CD4-positive, CD25-positive, alpha-beta regulatory T cell (primary cell): ENCODE measurements at regions not wholly inside any gene's neighbourhood (a gene's known extent, or its start where the extent isn't known, plus 50 kb on each side); places are given as distances from the start of the nearest gene placed in this dataset.

Source experiments
- ATAC-seq, 2 donors: fragments of 150-1000 bp; cut with Tn5 transposase; one replicate each; pipeline ENCODE4 v1.10.0; 2021; ENCODE audit warnings: low read depth in 2 of 2, moderate number of reproducible peaks in 2 of 2, moderate library complexity in 1 of 2
- DNase-seq, 3 donors: peaks; one replicate each; pipeline versions ENCODE4 v3.0.0 to v3.0.0-alpha.2; 2012 to 2022; ENCODE audit warnings: mixed read lengths in 1 of 3
- H3K27ac ChIP-seq: one replicate; pipeline ENCODE4 v1.7.0; 2013; ENCODE audit warnings: mild to moderate bottlenecking, low read length; ENCODE audit not compliant: insufficient read depth, poor library complexity, severe bottlenecking
- H3K27me3 ChIP-seq: one replicate; pipeline ENCODE4 v1.7.0; 2013; ENCODE audit warnings: low read length; ENCODE audit not compliant: control insufficient read depth, insufficient read depth
- H3K36me3 ChIP-seq: one replicate; pipeline ENCODE4 v1.7.0; 2013; ENCODE audit warnings: mild to moderate bottlenecking, low read length, moderate library complexity; ENCODE audit not compliant: control insufficient read depth, insufficient read depth
- H3K4me1 ChIP-seq: 2 replicates; pipeline ENCODE4 v1.7.0; 2013; ENCODE audit warnings: mild to moderate bottlenecking, low read length; ENCODE audit not compliant: insufficient read depth, control insufficient read depth, poor library complexity, severe bottlenecking
- H3K4me3 ChIP-seq: one replicate; pipeline ENCODE4 v1.7.0; 2013; ENCODE audit warnings: low read depth, mild to moderate bottlenecking, low read length, moderate library complexity
- H3K9me3 ChIP-seq, 2 experiments: 1 replicate in 1 of 2; 2 replicates in 1 of 2; pipeline ENCODE4 v1.7.0; 2013; ENCODE audit warnings: low read length in 2 of 2, mild to moderate bottlenecking in 1 of 2, moderate library complexity in 1 of 2; ENCODE audit not compliant: control insufficient read depth in 2 of 2
- H3K27ac Mint-ChIP-seq, 3 donors: one replicate each; pipeline ENCODE4 v1.8.0; 2020 to 2022; ENCODE audit warnings: mild to moderate bottlenecking in 3 of 3, mixed read lengths in 3 of 3, moderate library complexity in 2 of 3
- H3K27me3 Mint-ChIP-seq: one replicate; pipeline ENCODE4 v1.8.0; 2022; ENCODE audit warnings: mild to moderate bottlenecking, mixed read lengths
- H3K36me3 Mint-ChIP-seq: one replicate; pipeline ENCODE4 v1.8.0; 2020; ENCODE audit warnings: mixed read lengths
- H3K4me1 Mint-ChIP-seq, 4 donors: one replicate each; pipeline ENCODE4 v1.8.0; 2020 to 2022; ENCODE audit warnings: mixed read lengths in 4 of 4, mild to moderate bottlenecking in 1 of 4
- H3K4me3 Mint-ChIP-seq, 4 donors: one replicate each; pipeline ENCODE4 v1.8.0; 2020 to 2022; ENCODE audit warnings: mild to moderate bottlenecking in 4 of 4, mixed read lengths in 4 of 4, moderate library complexity in 3 of 4
- H3K9me3 Mint-ChIP-seq, 7 donors: one replicate each; pipeline ENCODE4 v1.8.0; 2020 to 2022; ENCODE audit warnings: mixed read lengths in 7 of 7, mild to moderate bottlenecking in 3 of 7, moderate library complexity in 2 of 7

DNA sequence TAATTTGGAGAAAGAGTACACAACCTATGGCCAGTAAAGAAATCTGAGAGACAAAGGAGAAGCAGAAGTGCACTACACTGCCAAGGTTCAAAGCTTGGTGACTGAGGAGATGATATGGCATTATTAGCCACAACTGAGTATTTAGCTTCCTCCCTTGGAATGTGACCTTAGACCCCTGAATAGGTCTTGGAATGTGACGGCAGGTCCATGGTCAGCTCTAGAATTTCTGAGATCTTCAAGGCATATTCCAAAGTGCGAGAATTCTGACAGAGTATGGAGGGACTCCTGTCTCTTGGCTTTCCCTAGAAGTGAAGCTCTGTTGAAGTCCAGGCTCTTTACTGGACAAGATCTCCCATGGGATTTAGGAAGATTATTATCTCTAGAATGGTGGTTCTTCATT, 130.0 kb upstream of the FN1 start:
- no peaks in the 10 kb centered on the region for H3K36me3 ChIP-seq
- H3K4me3 ChIP-seq = no peak overlapping the region
- H3K4me1 Mint-ChIP-seq = no peaks in the 10 kb centered on the region
- peaks cover 8% of the 10 kb centered on the region for H3K27me3 Mint-ChIP-seq
- H3K4me1 ChIP-seq = no peaks in the 10 kb centered on the region
- DNase-seq (no peak), ATAC-seq (no peak)
- no peak overlapping the region for H3K4me3 Mint-ChIP-seq
- H3K9me3 ChIP-seq = no peaks in the 10 kb centered on the region
- peaks cover 0 to 3% (median 0%) of the 10 kb centered on the region in 7 donors for H3K9me3 Mint-ChIP-seq
- H3K27ac ChIP-seq = no peak overlapping the region
- H3K36me3 Mint-ChIP-seq = no peaks in the 10 kb centered on the region
- no peak overlapping the region for H3K27ac Mint-ChIP-seq
- no peaks in the 10 kb centered on the region for H3K27me3 ChIP-seq

DNA sequence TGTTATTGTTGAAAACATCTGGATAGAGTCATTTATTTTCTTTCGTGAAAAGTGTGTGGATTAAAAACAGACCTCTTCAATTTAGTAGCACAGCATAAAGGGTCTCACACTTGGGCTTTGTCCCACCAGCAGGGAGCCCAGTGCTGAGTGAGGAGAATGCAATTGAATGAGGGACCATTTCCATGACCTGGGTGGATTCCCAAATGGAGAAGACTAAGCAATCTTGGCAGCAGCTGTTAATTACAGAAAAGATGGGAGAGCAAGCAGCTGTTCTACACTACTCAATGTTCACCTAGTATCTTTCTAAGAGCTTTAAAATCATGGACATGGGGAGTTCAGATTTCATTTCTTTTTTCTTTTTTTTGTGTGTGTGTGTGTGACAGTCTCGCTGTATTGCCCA, 121.8 kb upstream of the FN1 start:
- Mint-ChIP-seq H3K4me1 (no peaks in the 10 kb centered on the region), H3K4me3 (peak overlapping the region in 1 of 4 donors; percentile 2)

DNA sequence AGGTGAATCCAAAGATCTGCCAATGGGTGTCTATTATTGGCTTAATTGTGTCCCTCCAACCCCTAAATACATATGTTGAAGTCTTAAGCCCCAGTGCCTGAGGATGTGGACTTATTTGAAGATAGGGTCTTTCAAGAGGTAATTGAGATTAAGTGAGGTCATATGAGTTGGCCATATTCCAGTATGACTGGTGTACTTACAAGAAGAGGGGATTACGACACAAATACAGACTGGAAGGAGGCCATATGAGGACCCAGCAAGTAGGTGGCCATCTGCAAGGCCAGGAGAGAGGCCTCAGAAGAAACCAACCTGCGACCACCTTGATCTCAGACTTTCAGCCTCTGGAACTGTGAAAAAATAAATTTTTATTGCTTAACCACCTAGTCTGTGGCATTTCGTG, 121.1 kb upstream of the FN1 start:
- H3K36me3 Mint-ChIP-seq = no peaks in the 10 kb centered on the region

More for the DNA sequence above, 121.8 kb upstream of the FN1 start:
- ATAC-seq = no peak
- Mint-ChIP-seq H3K36me3 (no peaks in the 10 kb centered on the region), H3K27me3 (no peaks in the 10 kb centered on the region), H3K9me3 (peaks cover 0 to 3% (median 0%) of the 10 kb centered on the region in 7 donors), H3K27ac (no peak overlapping the region)
- no peak for DNase-seq
- H3K9me3 ChIP-seq = no peaks in the 10 kb centered on the region
- no peak overlapping the region for H3K27ac ChIP-seq
- H3K4me1 ChIP-seq = no peaks in the 10 kb centered on the region
- H3K36me3 ChIP-seq = no peaks in the 10 kb centered on the region
- no peaks in the 10 kb centered on the region for H3K27me3 ChIP-seq
- no peak overlapping the region for H3K4me3 ChIP-seq

DNA sequence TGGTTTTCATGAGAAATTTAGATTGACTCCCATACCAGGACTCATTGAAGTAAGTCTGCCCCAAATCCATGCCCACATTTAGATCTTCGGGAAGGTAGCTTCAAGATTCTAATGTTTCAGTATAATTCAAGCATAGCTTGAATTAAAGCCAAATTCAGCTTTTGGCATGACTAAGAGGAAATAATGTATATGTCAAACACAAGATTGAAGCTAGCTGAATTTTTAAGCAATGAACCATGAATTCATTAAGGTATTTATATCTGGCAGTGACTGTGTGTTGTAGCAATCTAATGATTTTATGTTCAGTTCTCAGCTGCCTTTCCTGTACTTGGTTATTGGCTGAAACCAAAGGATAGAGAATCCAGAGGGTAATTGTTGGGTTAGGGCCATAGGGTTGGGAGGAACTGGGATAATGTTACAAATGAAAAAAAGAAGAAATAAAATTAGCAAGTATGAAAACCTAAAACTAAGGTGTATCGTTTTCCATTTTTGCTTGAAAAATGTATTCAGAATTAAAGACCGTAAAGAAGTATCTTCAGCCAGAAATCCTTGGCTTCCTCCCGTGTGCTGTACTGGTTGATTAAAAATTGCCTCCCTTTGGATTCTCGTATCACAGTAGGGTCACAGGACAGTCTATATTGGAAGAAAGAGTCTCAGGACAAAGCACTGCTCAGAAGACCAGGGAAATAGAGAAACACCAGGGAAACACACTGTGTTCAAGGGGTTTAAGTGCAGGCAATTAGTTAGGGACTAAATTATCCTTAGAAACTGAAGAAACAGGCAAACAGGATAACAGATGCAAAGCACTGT, 119.0 kb upstream of the FN1 start:
- H3K27me3 ChIP-seq = no peaks in the 10 kb centered on the region
- H3K9me3 ChIP-seq = no peaks in the 10 kb centered on the region
- no peaks in the 10 kb centered on the region for H3K36me3 ChIP-seq
- Mint-ChIP-seq H3K36me3 (no peaks in the 10 kb centered on the region), H3K27me3 (no peaks in the 10 kb centered on the region), H3K4me3 (no peak overlapping the region), H3K9me3 (peaks cover 0 to 4% (median 2%) of the 10 kb centered on the region in 7 donors), H3K4me1 (no peaks in the 10 kb centered on the region), H3K27ac (no peak overlapping the region)
- H3K4me1 ChIP-seq = no peaks in the 10 kb centered on the region
- no peak overlapping the region for H3K27ac ChIP-seq
- ATAC-seq (no peak), DNase-seq (no peak)
- H3K4me3 ChIP-seq = no peak overlapping the region

More for the DNA sequence above, 121.1 kb upstream of the FN1 start:
- H3K27me3 ChIP-seq = no peaks in the 10 kb centered on the region
- no peak overlapping the region for H3K4me3 ChIP-seq
- DNase-seq (no peak), ATAC-seq (no peak)
- peaks cover 0 to 3% (median 0%) of the 10 kb centered on the region in 7 donors for H3K9me3 Mint-ChIP-seq
- H3K36me3 ChIP-seq = no peaks in the 10 kb centered on the region
- H3K27ac Mint-ChIP-seq = no peak overlapping the region
- no peak overlapping the region for H3K4me3 Mint-ChIP-seq
- H3K27me3 Mint-ChIP-seq = no peaks in the 10 kb centered on the region
- H3K4me1 Mint-ChIP-seq = no peaks in the 10 kb centered on the region
- no peaks in the 10 kb centered on the region for H3K9me3 ChIP-seq
- no peaks in the 10 kb centered on the region for H3K4me1 ChIP-seq
- H3K27ac ChIP-seq = no peak overlapping the region

DNA sequence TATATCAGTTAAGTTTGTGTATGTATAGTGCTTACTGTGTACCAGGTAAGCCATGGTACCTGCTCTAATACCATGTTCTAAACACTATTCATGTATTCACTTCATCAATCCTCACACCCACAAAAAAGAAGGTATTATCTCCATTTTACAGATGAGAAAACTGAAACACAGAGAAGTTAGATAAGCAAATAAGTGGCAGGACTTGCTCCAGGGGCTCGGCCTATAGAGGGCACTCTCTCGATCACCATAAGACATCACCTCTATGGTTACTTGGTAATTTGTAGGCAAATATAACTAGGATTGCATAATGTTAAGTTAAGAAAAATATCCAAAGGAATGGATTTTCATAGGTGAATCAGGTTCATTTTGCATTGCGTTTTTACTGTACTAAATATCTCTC, 118.1 kb upstream of the FN1 start:
- Mint-ChIP-seq H3K27ac (no peak overlapping the region), H3K27me3 (no peaks in the 10 kb centered on the region), H3K4me3 (no peak overlapping the region), H3K9me3 (peaks cover 0 to 4% (median 0%) of the 10 kb centered on the region in 7 donors), H3K36me3 (no peaks in the 10 kb centered on the region), H3K4me1 (no peaks in the 10 kb centered on the region)
- no peaks in the 10 kb centered on the region for H3K9me3 ChIP-seq
- ATAC-seq (no peak), DNase-seq (peak in 1 of 3 donors; percentile 1)
- H3K27me3 ChIP-seq = no peaks in the 10 kb centered on the region
- H3K27ac ChIP-seq = no peak overlapping the region
- H3K4me1 ChIP-seq = no peaks in the 10 kb centered on the region
- H3K4me3 ChIP-seq = no peak overlapping the region
- no peaks in the 10 kb centered on the region for H3K36me3 ChIP-seq

DNA sequence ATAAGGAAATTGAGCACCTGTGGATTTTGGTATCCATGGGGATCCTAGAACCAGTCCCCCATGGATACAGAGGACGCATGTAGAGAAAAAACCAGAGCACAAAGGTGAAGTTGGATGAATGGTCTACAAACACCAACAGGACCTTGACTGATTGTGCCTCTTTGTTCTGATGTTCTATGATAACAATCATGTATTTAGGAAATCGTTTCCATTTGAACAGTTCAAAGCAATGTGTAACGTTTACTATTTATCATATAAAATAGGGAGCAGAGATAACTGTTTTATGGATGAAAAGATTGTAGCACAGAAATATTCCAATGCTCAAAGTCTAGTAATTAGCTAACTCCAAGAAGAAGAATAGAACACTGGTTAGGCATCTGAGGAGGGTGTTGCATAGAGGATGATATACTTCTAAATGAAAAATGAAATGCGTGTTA, 116.3 kb upstream of the FN1 start:
- ATAC-seq (no peak), DNase-seq (no peak)
- no peaks in the 10 kb centered on the region for H3K4me1 ChIP-seq
- no peaks in the 10 kb centered on the region for H3K9me3 ChIP-seq
- H3K27me3 ChIP-seq = no peaks in the 10 kb centered on the region
- no peak overlapping the region for H3K4me3 Mint-ChIP-seq
- no peak overlapping the region for H3K27ac Mint-ChIP-seq
- H3K27me3 Mint-ChIP-seq = no peaks in the 10 kb centered on the region
- H3K27ac ChIP-seq = no peak overlapping the region
- H3K36me3 ChIP-seq = no peaks in the 10 kb centered on the region
- H3K9me3 Mint-ChIP-seq = peaks cover 0 to 5% (median 0%) of the 10 kb centered on the region in 7 donors
- H3K36me3 Mint-ChIP-seq = no peaks in the 10 kb centered on the region
- no peaks in the 10 kb centered on the region for H3K4me1 Mint-ChIP-seq
- no peak overlapping the region for H3K4me3 ChIP-seq

DNA sequence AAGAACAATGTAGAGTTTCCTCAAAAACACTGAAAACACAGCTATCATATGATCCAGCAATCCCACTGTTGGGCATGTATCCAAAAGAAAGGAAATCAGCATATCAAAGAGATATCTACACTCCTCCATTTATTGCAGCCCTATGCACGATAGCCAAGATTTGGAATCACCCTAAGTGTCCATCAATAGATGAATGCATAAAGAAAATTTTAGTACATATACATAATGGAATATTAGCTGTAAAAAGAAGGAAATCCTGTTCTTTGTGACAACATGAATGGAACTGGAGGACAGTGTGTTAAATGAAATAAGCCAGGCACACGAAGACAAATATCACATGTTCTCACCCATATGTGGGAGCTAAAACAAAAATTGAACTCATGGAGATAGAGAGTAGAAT, 114.5 kb upstream of the FN1 start:
- Mint-ChIP-seq H3K4me3 (no peak overlapping the region), H3K27ac (no peak overlapping the region), H3K36me3 (no peaks in the 10 kb centered on the region), H3K9me3 (peaks cover 0 to 5% (median 0%) of the 10 kb centered on the region in 7 donors), H3K27me3 (no peaks in the 10 kb centered on the region), H3K4me1 (no peaks in the 10 kb centered on the region)
- no peaks in the 10 kb centered on the region for H3K27me3 ChIP-seq
- no peaks in the 10 kb centered on the region for H3K4me1 ChIP-seq
- ATAC-seq (no peak), DNase-seq (no peak)
- H3K27ac ChIP-seq = no peak overlapping the region
- no peak overlapping the region for H3K4me3 ChIP-seq
- H3K9me3 ChIP-seq = no peaks in the 10 kb centered on the region
- H3K36me3 ChIP-seq = no peaks in the 10 kb centered on the region

DNA sequence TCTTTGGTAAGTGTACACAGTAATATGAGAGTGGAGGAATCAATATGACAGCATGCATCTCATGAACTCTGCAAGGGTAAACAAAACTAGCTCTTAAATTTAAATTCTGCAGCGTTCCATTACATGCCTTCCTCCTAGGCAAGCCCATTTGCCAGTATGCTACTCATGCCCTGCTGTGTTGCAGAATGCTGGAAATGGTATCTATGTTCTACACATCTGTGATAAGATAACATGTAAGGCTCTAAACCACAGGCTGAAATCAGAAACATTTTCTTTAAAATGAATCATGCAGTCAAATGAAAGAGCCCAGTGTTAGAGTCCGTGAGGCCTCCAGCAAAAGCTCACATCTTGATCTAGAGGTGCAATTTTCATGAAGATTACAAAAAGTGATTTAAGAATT, 112.8 kb upstream of the FN1 start:
- H3K4me1 Mint-ChIP-seq = no peaks in the 10 kb centered on the region
- no peak overlapping the region for H3K27ac ChIP-seq
- no peak overlapping the region for H3K4me3 Mint-ChIP-seq
- H3K4me1 ChIP-seq = no peaks in the 10 kb centered on the region
- H3K27me3 Mint-ChIP-seq = no peaks in the 10 kb centered on the region
- DNase-seq (no peak), ATAC-seq (no peak)
- no peaks in the 10 kb centered on the region for H3K27me3 ChIP-seq
- no peaks in the 10 kb centered on the region for H3K36me3 Mint-ChIP-seq
- H3K9me3 ChIP-seq = no peaks in the 10 kb centered on the region
- H3K36me3 ChIP-seq = no peaks in the 10 kb centered on the region
- H3K4me3 ChIP-seq = no peak overlapping the region
- peaks cover 0 to 5% (median 0%) of the 10 kb centered on the region in 7 donors for H3K9me3 Mint-ChIP-seq
- no peak overlapping the region for H3K27ac Mint-ChIP-seq
